HT-29 (cell line): ENCODE measurements at regions not wholly inside any gene's neighbourhood (a gene's known extent, or its start where the extent isn't known, plus 50 kb on each side); places are given as distances from the start of the nearest gene placed in this dataset.
"Not testable (repeated sequence)": the region's sequence is repeated elsewhere in the genome, so short reads cannot be mapped to it uniquely, and the experiment has no call there.

Source experiments
- DNase-seq: peaks from one replicate; pipeline ENCODE4 v3.0.0-alpha.2; 2015; ENCODE audit warnings: low spot score

DNA sequence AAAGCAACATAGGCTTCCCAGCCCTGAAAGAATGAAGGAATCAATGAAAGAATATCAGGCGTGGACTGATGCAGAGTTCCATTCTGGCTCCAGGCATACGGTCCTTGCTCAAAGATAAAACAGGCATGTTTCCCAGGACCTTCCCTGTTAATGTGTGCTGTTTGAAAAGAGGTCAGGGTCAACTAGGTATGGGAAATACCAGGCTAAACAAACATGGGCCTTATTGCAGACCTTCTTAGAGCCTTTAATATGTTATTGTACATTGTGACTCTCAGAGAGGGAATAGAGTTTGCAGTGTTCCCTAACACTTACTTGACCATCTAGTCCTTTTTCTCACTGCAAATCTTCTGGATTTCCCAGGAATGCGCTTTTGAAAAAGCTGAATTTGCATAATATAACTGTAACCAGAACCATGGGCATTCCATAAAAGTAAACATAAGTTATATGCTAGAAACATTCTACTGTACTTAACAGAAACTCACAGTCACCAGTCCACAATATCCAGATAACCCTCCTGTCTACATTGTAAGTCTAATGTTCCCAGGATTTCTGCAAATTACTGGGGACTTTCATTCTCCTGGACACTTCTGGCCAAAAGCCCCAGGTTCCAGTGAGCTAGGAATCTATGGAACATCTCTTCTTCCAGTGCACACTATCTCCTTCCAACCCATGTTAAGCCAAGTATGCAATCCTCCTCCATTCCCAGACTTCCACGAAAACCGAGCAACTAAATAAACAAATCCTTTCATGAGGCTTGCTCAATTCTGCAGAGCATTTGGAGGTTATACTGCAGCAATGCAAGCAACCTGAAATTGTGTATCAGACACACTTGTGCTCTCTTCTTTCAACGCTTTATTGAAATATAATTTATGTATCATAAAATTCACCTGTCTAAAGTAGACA lies 486.6 kb downstream of the SETD4 start:
- no peak for DNase-seq

DNA sequence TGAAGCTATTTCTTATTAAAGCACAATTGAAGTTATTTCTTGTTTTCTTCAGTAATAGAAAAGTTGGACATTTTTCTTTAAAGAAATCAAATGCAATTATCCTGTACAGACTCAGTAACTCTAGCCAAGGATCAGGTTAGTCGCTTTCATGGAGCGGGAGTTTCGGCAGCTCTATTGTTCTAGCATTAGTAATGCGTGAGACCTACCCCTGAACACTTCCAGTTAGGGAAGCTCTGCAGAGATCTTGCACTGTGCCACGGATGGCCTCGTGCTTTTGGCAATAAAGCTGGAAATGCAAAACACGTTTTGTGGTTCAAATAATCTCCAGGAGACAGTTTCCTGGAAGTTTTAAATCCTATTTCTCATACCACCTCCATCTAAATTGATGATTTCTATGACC lies 488.4 kb downstream of the SETD4 start:
- no peak for DNase-seq

DNA sequence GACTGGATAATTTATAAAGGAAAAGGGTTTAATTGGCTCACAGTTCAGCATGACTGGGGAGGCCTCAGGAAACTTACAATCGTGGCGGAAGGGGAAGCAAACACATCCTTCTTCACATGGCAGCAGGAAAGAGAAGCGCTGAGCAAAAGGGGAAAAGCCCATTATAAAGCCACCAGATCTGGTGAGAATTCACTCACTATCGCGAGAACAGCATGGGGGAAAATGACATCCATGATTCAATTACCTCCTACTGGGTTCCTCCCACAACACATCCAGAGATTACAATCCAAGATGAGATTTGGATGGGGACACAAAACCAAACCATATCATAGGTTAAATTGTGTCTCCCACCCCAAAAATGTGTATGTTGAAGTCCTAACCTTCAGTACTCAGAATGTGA lies 491.7 kb downstream of the SETD4 start:
- no peak for DNase-seq

DNA sequence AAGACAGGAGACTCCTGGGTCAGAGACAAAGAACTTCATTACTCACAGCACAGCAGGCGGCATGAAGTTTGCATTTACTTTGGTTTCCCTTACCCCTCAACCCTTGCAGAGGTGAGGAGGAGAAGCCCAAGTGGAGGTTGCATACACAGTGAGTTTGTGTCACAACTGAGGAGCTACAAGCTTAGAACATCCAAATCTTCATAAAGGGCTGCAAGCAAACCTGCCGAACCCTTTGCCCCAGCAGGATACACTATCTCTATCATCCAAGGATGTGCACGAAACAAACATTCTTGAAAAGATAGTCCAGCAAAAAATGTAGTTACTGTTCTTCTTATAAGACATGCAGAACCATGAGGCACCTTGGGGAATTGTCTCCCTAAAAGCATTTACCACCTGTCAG lies 493.5 kb downstream of the SETD4 start:
- no peak for DNase-seq

DNA sequence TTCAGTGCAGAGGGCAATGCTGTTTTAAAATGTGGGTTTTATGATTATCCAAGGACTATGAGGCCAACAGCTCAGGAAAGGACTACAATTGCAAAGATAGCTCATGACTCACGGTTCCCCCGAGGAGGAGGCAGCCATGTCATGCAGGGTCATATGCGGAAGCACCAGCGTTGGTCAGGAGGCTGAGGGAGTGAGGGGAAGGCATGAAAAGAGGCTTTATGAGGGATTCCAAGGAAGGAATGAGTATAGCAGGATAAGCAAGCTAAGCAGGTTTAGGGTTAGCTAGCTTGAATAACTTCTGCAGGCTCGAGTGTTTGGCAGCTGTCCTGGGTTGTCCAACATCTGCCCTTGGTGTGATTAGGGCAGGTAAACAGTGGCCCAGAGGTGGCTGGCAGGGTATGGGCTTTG lies 495.1 kb downstream of the SETD4 start:
- DNase-seq: no peak

GRCh38 chr21:35563885-35564451 lies 496.4 kb downstream of the SETD4 start:
- no peak for DNase-seq

DNA sequence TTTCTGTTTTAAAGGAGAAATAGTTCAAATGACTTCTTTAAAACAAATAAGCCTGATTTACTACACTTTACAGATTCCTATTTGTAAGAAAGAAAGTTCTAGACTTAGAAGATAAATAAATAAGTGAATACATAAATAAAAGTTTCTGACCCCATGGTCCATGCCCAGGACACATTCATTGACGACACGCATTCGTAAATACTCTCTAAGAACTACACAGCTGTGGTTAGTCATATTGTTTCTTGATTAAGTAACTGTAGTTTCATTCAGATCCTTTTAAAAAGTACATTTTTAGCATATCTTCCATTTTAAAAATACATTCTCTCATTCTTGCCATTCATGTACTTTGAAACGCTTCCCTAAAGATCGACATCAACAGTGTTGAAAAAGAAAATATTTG lies 497.4 kb downstream of the SETD4 start:
- DNase-seq: no peak

DNA sequence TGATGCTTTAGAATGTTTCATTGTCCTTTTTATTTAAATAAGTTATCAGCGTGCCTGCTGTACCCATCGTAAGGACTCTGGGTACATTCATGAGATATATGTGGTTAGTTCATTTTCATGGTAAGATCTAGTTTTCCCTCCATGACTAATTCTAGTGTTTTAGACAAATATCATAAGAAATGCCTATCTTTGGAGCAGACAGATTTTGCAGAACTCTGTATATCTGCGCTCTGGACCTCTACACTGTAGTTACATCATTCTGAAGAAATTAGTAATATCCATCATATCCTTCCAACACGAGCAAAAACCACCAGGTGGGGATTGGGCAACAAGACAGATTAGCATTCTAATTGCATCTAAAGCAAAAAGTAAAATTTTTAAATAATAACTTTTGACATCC lies 499.2 kb downstream of the SETD4 start:
- DNase-seq: no peak

DNA sequence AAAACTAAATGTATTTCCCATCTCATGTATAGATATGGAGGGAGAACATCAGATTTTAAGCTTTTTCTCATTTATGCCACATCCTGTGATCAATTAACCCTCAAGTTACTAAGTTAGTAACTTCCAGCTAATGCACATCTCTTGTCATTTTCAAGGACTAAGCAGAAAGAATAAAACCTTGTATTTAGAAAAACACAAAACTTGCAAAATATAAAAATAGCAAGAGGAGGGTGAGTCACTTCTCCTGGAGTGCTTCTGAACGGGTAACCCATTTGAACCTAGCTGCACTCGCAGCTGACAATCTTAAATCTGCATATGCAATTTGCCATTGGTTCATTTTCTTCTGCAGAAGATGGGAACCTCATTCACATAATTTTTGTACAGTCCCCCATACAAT lies 500.5 kb downstream of the SETD4 start:
- no peak for DNase-seq

GRCh38 chr21:35559128-35559828 lies 501.0 kb downstream of the SETD4 start:
- DNase-seq: no peak

GRCh38 chr21:35556536-35556935 lies 503.8 kb downstream of the SETD4 start:
- no peak for DNase-seq

DNA sequence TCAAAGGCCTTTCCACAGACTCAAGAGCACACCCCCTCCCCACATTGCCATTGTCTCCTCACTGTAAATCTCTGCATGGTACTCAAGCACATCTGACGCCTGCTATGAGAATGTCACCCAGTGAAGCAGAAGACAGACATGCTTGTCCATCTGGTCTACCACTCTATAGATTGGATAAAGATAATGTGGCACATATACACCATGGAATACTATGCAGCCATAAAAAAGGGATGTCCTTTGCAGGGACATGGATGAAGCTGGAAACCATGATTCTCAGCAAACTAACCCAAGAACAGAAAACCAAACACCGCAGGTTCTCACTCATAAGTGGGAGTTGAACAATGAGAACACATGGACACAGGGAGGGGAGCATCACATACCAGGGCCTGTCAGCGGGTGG lies 503.4 kb upstream of the RUNX1 start:
- DNase-seq: not testable (repeated sequence)

- DNase-seq: no peak
These were observed 500.0 kb upstream of the RUNX1 start for GRCh38 chr21:35548904-35549615.

DNA sequence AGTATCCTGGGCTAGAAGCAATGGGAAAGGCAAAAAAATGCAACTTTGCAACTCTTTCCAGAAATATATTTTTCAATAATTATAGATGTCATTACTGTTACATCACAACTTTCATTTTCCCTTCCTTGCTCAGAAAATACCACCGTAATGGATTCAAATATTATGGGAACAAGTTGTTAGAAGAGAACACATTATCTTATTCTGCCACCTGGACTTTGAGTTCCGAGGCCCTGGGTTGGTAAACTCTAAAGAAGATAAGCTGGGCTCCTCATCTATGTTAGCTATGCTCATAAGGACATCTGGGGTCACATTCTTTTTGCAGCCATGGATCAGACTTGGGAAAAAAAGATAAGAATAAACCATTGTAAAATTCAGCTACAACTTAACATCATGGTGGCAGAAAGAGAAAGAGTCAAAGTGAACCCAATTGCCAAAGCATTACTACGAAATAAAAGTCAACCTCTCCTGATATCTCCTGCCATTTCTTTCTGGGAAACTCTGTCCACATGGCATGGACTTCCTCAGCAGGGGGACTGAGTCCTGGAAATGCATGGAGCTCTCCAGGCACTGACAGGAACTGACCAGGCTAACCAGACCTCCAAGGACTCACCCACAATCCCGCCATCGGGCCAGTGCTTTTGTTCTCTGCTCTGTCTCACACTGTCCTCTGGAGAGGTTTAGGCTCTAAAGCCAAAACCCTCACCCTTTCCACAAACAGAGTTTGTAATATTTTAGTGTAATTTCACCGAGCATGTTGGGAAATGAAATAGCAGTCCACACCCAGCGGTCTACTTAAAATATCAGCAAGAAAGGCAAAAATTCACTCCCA lies 499.1 kb upstream of the RUNX1 start:
- DNase-seq: no peak

GRCh38 chr21:35543746-35544145 lies 494.6 kb upstream of the RUNX1 start:
- DNase-seq: no peak

DNA sequence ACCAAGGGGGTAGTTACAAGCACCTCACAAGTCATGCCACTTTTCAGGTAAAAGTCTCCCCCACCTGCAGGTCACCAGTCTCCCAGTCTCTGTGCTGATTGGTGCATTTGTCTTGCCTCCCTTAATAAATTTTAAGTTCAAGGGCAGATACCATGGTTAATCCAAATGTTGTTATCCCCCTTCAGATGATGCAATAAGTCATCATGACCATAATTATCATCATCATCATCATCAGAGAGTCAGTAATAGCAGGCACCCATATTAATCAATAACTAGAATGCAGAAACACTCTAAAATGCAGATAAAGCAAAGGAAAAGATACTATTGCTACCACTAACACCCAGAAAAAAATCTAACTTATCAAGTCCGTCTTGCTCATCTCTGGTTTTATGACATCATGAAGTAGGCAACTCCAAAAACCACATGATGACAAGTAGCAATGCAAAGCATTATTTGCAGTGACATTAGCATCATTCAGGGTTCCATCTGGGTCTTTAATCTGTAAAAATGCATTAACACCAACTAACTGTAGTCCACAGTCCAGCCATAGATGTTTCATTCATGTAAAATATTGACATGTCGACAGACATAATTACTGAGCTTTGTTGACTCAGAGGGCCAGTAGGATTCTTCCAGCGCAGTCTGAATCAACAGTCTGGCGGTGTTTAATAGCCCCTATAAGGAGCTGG lies 492.0 kb upstream of the RUNX1 start:
- no peak for DNase-seq

GRCh38 chr21:35538386-35538785 lies 489.3 kb upstream of the RUNX1 start:
- no peak for DNase-seq

DNA sequence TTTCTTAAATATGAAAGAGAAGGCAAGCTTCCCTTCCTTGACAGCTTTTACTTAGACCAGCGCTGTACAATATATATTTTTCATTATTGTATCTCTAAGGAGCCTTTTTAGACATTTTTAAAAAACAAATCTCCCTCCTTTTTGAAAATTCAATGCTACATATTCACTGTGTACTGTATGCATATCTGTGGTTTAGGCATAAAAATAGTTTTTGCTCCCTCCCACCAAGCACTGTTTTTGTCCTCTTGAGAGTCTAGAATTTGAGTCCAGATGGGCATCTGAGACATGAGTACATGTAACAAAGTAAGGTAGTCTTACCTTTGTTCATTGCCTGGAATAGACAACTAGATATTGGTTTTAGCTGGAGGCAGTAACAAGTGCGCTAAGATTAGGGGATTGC lies 488.5 kb upstream of the RUNX1 start:
- DNase-seq: no peak

DNA sequence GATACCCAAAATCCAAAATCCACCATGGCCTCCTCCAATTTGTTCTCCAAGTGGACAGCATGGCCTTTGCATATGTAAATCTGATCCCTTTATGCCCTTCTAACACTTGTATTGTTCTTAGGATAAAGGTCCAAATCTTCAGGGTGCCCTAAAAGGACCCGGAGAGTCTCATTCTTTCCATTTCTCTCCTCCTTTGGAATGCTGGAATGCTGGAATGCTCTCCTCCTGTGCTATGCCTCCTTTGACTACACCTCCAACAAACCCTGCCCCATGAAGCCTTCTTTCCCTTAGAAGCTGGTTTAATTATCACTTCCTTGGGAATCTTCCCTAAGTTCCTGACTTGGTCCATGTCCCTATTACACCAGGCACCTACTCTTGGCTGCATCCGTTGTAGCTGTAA lies 484.8 kb upstream of the RUNX1 start:
- no peak for DNase-seq

DNA sequence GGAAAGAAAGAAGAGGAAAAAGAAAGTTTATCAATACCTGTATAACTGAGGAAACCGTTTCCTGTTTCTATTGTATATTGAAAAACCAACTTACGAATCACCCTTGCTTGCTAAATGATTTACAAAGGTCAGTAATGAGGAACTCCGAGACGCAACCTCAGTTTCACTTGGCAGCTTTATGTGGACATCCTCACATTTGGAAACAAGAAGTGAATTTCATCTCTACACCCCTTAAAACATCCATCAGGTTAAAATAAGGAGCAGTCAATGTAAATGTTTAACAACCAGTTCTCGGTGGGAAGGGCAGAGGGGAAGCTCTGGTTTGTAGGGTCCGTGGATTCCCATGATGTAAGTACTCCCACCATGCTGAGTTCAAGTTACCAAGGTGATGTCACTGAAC lies 481.7 kb upstream of the RUNX1 start:
- no peak for DNase-seq
